ENCODE measurements at regions not wholly inside any gene's neighbourhood (a gene's known extent, or its start where the extent isn't known, plus 50 kb on each side); places are given as distances from the start of the nearest gene placed in this dataset.

DNA sequence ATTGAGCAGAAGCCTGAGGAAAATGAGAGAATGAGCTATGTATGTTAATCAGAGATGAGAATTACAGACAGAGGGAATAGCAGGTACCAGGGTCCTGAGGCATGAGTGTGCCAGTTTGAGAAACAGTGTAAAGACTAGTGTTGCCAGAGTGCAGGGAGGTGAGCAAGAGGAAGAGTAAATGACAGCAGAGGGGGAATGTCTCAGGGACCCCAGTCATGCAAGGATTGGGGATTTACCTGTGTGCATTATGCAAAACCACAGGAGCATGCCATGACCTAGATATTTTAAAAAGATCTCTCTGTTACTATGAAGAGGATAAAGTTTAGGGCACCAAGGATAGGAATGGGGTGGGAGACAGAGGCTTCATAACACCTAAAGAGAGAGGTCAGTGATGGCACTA, 72.1 kb downstream of the TTC32 start:
- TF ChIP-seq, protein P1, sequence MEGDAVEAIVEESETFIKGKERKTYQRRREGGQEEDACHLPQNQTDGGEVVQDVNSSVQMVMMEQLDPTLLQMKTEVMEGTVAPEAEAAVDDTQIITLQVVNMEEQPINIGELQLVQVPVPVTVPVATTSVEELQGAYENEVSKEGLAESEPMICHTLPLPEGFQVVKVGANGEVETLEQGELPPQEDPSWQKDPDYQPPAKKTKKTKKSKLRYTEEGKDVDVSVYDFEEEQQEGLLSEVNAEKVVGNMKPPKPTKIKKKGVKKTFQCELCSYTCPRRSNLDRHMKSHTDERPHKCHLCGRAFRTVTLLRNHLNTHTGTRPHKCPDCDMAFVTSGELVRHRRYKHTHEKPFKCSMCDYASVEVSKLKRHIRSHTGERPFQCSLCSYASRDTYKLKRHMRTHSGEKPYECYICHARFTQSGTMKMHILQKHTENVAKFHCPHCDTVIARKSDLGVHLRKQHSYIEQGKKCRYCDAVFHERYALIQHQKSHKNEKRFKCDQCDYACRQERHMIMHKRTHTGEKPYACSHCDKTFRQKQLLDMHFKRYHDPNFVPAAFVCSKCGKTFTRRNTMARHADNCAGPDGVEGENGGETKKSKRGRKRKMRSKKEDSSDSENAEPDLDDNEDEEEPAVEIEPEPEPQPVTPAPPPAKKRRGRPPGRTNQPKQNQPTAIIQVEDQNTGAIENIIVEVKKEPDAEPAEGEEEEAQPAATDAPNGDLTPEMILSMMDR (IDR thresholded peaks at IDR 0.05), result no peak
- TF ChIP-seq POLR2A (IDR thresholded peaks at IDR 0.05), result no peak

Measured in right lobe of liver (tissue), 4 donors.